Upper lobe of left lung (tissue), 4 donors: ENCODE measurements at regions not wholly inside any gene's neighbourhood (a gene's known extent, or its start where the extent isn't known, plus 50 kb on each side); places are given as distances from the start of the nearest gene placed in this dataset.

ENCODE experiments used
- CTCF ChIP-seq, 6 experiments: fragments of 450-650 bp in 4 of 6; fragments of 200-600 bp in 2 of 6; sonication (generic) in 2 of 6; IDR thresholded peaks; one replicate each; pipeline ENCODE4 v1.5.1; 2016 to 2019; ENCODE audit warnings: antibody characterized with exemption in 6 of 6
- EP300 ChIP-seq, 4 donors: sonication (generic); formaldehyde crosslinking; IDR thresholded peaks; one replicate each; pipeline ENCODE4 v1.5.1; 2017; ENCODE audit warnings: antibody characterized with exemption in 4 of 4, control low read depth in 2 of 4
- POLR2A ChIP-seq, 4 donors: fragments of 450-650 bp; IDR thresholded peaks; one replicate each; pipeline ENCODE4 v1.5.1; 2016 to 2017; ENCODE audit warnings: antibody characterized with exemption in 4 of 4, mild to moderate bottlenecking in 2 of 4
- POLR2AphosphoS5 ChIP-seq, 2 donors: sonication (generic); formaldehyde crosslinking; IDR thresholded peaks; one replicate each; pipeline ENCODE4 v1.5.1; 2017; ENCODE audit warnings: antibody characterized with exemption in 2 of 2

- TF ChIP-seq POLR2AphosphoS5 (IDR thresholded peaks at IDR 0.05) (no peak), CTCF (IDR thresholded peaks at IDR 0.05) (no peak), POLR2A (IDR thresholded peaks at IDR 0.05) (no peak), EP300 (IDR thresholded peaks at IDR 0.05) (no peak)
Measured at GRCh38 chr6:6962086-6962485, 145.7 kb upstream of the RREB1 start.
